ENCODE measurements at regions not wholly inside any gene's neighbourhood (a gene's known extent, or its start where the extent isn't known, plus 50 kb on each side); places are given as distances from the start of the nearest gene placed in this dataset.

DNA sequence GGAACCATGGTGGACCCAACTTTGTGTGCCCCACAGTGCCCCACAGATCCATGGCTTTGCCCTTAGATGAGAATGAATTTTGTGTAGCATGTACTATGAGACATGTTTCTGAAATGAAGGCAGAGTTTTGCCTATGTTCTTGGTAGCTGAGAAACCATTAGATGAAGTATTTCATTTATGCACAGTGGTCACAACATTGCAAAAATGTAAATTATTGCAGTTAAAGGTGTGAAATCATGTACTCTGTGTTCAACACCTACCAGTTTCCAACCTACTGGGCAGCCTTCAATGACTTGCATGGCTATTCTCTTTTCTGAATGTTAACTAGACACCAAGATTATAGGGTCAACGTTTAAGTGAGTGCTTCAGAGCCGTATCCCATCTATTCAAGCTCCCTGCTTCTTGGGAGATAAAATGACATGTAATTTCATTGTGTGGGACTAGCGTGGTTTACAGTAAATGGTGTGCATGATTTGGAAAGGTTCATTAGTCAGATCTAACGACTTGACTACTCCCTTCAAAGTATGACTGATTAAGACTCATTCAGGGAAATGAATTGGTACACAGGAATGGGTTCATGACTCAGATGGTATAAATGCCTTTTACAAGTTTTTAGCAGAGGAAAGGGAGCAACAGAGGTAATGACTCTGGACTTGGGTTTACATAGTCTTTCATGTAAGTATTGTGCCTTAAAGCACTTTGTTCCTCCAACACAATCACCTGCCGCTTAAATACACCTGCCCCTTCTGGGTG, 106.1 kb upstream of the AKIRIN2 start:
- DNase-seq (ENCODE audit: low read depth) = no peak

DNA sequence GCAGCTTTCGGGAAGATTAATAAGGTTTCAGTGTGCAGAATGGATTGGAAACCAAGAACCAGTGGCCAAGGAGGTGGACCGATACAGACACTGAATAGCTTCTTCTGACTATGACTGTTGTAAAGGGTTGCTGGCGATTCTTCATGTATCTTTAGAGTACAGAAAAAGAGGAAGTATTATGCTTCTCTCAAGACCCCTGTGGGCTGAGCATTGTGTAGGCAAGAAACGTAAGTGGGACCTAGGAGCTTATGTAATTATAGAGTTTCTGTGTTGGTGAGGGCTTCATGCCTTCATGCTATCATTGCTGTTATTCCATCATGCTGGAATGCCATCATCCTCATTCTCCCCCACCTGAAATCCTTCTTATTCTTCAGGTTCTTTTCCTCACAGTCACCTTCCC, 105.4 kb upstream of the AKIRIN2 start:
- no peak for DNase-seq (ENCODE audit: low read depth)

DNA sequence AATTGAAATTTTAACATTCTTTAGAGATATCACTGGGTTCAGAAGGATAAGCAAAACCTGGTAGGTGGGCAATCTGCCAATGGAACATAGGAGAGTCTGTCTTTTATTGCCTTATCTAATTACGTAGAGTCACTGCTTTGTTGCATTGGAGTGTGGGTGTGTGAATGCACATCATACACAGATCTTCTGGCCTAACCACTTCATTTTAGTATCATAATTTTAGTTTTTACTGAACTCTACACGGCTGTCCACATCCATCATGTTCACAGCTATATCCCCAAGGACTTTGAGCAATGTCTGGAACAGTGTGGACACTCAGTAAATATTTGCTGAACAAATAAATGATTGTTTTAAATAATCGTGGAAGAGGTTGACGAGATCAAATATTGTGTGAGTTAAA, 104.6 kb upstream of the AKIRIN2 start:
- peak; percentile 43 for DNase-seq (ENCODE audit: low read depth)

DNA sequence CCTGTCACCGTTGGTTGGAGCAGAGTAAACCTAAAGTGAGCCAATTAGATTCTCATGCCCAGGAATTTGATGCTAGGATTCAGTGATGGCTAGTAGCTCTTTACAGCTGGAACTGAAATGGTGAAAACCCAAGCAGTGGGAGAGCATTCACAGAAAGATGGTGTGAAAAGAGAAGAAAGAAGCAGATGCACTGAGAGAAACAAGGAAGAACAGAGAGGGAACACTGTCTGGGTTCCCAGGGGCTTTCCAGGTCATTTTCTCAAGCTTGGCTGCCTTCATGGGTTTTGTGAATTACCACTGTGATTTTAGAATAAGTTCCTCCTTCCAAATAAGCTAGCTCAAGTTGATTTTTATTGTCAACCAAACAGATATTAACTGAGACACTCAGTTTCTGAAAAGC, 104.1 kb upstream of the AKIRIN2 start:
- DNase-seq (ENCODE audit: low read depth) = no peak

DNA sequence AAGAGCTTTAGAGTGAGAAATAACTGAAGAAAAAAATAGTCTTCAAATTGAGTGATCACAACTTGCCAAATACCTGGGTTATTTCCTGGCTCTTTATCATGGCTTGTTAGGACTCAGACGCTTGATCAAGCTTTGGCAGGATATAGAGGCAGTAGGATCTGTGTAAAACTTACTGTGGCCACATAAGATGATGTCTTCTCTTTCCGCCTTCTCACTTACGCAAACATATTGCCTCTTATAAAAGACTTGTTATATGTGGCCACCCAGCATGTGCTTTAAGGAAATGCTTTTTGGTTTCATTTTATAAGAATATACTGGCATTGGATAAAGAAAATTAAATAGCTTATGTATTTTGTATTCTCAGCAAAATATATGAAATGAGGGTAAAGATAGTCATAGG, 101.8 kb upstream of the AKIRIN2 start:
- no peak for DNase-seq (ENCODE audit: low read depth)

DNA sequence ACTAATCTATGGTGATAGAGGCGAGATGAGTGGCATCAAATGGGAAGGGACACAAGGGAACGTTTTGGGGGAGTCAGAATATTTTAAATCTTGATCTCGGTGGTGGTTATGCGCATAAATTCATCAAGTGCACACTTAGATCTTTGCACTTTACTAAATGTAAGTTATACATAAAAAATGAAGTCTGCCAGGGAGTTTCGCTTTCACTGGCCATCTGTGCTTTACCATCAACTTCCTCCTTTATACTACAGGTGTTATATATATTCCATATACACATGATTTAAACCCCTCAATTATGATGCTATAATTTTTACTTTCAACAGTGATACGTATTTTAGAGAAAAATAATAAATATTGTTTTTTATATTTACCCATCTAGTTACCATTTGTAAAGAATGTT, 97.6 kb upstream of the AKIRIN2 start:
- no peak for DNase-seq (ENCODE audit: low read depth)

DNA sequence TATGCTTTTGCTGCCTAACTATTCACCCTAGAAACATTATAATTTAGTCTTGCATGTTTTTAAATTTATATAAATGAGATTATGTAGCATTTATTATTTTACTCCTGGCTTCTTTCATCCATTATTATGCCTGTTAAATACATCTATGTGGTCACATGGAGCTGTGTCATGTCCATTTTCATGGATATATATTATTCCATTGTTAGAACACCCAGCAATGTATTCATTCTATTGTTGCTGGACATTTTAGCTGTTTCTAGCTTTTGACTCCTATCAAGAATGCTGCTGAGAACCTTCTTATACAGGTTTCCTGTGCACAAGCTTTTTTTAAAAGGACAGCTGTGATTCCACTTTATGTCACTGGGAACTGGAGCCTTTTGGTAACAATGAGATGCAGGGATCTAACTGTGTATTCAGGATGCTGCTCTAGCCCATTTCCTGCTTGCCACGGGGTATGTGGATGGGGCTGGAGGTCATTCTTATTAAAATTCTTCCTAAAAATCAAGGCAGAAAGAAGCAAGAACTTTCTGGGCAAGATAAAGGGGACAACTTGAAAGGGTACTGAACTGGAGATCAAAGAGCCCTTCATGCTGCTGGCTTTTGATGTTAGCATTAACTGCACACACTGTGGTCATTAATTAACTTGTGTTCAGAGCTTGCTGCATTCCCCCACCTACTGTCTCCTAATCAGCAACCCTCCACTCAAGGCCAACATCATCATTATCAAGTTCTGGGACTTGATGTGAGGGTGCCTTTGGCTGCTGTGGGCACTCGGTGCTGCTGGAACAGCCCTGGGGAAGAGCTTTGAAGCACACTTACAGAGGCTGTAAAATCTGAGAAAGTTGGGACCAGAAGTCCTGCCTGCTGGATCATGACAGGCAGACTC, 96.6 kb upstream of the AKIRIN2 start:
- DNase-seq (ENCODE audit: low read depth) = no peak

DNA sequence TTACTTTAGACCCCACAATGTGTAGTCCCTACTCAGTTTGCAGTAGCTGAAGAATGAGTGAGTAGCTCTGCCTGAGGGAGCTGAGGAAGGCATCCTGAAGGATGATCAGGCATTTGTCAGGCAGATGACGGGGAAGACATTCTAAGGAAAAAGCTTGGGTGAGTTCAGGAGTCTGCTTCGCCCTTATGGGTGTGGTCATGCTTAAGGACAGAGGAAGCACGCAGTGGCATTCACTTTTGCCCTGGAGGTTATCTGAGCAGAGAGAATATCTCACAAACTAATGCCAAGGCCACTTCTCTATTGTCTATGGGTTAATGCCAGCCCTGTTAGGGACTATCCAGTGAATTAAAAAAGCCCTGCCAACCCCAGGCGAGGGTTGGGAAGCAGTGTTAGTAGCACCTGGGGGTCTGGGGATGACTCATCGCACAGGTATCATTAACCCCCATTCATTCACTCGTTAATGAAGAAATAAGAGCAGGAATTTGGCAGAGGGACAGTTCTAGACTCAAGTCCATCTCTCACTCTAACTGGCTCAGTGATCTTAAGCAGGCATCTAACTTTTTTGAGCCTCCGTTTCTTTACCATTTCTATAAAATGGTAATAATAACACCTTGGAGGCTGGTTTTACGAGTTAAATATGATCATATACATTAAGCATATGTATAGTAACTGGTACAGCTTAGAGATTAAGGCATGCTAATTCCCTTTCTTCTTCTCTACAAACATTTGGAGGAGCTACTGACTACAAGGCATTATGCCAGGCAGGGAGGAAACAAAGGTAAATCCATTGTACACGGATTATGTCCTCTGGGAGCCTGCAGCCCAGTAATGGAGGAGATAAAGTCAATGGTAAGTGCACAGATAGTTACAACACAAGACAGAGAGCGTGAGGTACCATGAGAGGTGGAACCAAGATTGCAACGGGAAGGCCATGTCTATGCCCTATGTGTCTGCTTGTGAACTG, 93.2 kb upstream of the AKIRIN2 start:
- no peak for DNase-seq (ENCODE audit: low read depth)

DNA sequence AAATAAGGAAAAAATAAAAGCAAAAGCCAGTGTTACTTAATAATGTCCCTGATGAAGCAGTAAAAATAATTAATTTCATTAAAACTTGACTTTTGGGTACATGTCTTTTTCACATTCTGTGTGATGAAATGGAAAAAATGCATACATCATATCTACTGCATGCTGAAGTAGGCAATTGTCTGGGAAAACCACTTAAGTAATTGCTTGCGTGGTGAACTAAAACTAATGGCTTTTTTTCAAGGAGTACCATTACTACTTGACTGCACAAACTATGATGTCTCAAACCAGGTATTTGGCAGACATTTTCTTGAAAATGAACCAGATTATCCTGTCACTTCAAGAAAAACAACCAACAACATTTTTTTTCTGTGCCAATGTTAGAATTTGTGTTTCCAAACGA, 91.3 kb upstream of the AKIRIN2 start:
- DNase-seq (ENCODE audit: low read depth) = no peak

DNA sequence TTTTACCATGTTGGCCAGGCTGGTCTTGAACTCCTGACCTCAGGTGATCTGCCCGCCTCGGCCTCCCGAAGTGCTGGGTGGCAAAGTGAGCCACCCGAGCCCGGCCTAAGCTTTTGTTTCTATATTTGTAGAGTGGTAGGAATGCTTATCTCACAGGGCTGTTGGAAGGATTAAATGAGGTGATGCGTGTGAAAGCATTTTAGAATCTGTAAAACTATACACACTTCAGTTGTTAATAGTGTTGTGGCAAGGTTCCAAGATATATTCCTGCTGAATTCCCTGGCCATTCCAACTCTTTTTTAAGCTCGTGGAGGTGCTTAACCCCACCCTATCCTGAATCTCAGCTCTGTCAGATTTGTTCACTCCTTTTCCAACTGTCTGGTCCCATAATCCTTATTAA, 89.9 kb upstream of the AKIRIN2 start:
- DNase-seq (ENCODE audit: low read depth) = no peak

DNA sequence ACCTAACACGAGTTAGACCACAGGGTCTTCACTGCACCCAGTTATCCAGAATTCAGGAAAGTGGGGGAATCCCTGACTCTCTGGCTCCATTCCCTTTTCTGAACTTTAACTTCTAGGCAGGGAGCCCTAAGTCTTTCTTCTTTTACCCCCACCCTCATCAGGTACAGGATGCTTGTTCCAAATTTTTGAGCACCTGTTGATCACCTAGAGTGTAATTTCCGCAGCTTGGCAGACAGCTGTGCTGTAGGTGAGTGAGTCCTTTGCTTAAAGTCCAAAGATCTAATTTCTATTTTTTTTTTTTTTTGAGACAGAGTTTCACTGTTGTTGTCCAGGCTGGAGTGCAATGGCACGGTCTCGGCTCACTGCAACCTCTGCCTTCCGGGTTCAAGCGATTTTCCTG, 89.5 kb upstream of the AKIRIN2 start:
- DNase-seq (ENCODE audit: low read depth) = no peak

DNA sequence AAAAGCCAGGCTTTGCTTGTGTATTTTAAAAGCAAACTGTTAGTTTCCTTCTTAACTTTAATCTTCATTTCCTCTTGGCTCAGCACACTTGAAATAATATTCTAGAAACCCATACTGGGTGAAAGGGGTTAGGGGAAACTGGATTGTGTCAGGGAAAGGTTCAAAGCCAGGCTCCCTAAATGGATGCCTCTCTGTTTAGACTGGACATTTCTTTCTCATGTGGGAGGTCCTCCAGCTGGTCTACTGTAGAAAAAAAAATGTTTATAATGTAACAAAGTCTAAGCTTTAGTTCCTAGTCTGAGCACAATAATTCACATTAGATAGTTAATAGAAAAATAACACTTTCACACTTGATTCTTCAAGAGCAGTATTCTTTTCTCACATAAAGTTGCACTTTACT, 89.0 kb upstream of the AKIRIN2 start:
- DNase-seq (ENCODE audit: low read depth) = no peak

DNA sequence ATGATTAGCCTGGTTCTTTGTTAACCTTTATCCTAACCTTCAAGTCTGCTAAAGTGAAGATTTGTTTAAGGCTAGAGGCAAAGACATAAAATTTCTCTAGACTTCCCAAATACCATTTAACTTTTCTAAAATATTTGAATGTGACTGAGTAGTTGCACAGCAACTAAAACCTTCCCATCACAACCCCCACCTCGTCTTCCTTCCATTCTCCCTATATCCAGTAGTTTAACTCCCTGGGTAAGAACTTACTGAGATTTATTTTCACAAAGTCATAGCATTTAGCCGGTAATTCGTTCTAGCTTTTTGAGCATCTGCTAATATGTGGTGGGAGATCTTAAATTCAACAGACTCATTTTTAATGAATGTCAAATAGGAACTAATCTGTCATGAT, 87.9 kb upstream of the AKIRIN2 start:
- DNase-seq (ENCODE audit: low read depth) = no peak

DNA sequence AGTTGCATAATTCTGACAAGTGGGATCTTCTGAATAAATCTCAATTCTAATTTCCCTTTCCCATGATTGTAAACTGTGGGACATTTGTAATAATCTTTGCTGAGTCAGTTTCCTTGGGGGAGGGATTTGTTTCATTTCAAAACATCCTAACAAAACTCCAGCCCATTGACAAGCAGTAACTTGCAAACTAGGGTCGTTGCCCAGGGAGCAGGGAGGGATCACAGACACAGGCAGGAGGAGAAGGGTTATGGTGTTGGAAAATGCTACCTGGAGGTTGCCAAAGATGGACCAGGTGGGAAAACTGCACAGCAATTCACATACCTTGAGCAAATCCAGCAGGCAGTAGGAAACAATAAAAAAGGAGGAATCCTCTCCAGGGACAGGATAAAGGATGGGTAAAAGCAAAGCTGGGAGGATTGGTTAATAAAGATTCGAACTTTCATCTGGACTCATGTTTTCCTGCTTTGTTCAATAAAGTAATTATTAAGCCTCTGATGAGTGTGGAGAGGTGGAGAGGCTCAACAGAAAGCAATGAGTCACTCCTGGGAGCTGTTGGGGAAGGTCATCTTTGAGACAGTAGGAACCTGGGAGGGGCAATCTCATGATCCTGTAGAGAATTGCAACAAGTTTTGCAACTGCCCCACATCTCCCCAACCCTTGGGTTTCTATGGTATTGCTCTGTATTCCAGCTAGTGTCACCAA, 87.3 kb upstream of the AKIRIN2 start:
- peak; percentile 19 for DNase-seq (ENCODE audit: low read depth)

DNA sequence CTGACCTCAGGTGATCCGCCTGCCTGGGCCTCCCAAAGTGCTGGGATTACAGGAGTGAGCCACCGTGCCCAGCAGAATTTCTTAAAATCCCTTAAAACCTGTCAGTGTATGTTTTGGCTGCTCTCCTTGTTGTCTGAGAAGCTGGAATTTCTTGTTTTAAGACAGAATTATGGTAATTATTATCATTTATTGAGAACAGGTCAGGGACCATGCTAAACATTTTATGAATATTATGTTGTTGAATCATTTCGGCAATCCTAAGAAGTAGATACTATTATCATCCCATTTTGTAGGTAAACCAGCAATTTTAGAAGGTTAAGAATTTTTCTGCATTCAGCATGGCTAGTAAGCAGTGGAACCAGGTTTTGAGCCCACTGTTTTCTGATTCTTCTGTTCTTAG, 86.1 kb upstream of the AKIRIN2 start:
- no peak for DNase-seq (ENCODE audit: low read depth)

DNA sequence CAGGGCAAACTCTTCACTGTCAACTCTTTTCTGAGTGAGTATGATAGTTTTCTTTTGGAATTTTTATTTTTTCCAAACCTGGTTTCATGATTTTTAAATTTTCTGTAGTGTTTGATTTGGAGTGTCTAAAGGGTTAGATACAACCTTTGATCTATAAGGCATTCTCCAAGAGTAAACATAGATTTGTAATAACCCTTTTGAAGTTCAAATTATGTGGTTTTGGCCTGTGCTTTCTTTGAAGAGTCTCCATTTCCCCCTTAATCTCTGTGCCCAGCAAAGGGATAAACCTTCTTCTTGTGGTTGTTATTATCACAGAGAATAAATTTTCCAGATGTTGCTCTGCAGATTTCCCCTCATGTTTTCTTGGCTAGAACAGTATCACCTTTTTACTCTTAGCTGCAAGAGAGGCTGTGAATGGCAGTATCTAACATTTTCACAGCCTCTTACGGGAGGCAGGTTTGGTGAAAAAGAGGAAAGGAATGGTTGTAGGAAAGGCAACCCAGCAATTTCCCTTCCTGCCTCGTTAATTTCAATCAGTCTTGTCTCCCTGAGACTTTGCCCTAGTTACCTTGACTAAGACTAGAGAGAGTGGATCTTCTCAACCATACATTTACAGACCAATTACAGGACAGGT, 83.3 kb upstream of the AKIRIN2 start:
- no peak for DNase-seq (ENCODE audit: low read depth)

DNA sequence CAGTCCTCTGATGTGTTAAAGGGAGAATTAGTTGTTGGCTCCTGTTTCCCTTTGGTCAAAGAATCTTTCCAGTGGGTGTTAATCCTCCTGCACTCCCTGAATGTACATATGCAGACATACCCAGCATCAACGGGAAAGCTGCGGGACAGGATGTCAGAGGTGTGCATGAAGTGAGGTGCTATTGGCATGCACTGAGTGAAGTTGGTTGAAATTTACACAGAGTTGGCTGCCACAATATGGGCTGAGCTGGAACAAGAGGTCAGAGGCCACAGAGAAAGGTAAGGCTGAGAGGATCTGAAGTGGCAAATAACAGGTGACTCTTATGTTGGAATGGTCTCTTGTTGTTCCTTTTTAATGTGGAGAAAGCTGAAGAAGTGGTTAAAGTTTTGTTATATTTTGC, 82.7 kb upstream of the AKIRIN2 start:
- no peak for DNase-seq (ENCODE audit: low read depth)

DNA sequence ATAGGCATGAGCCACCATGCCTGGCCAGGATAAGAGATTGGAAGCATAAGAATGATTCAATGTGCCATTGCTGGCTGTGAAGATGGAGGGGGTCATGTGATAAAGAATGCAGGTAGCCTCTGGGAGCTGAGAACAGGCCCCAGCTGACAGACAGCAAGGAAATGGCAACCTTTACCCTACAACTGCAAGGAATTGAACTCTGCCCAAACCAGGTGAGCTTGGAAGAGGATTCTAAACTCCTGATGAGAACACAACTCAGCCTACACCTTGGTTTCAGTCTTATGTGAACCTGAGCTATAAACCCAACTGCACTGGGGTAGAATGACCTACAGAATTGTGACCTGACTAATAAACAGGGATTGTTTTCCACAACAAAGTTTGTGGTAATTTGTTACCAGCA, 82.0 kb upstream of the AKIRIN2 start:
- no peak for DNase-seq (ENCODE audit: low read depth)

DNA sequence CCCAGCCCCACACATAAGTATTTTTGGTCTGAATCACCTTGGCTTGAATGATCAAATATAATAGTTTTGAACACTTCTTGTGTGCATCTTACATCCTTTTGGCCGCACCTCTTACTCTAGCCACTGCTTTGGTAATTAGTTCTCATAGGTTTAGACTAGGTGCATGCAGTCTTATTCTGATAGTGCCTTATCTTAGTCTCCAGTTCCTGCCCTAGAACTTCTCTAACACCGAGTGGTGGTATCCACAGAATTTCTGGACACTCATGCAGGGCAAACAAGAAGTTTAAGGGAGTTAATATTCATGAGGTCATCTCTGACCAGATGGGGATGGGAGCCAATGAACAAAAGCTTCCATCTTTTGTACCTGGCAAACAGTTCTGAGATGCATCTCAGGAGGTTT, 77.5 kb upstream of the AKIRIN2 start:
- no peak for DNase-seq (ENCODE audit: low read depth)
